NOMO-1 treated with DMSO at 0.1 percent for 48 hours (cell line): ENCODE measurements at regions not wholly inside any gene's neighbourhood (a gene's known extent, or its start where the extent isn't known, plus 50 kb on each side); places are given as distances from the start of the nearest gene placed in this dataset.

Source experiments
- DNase-seq: peaks from one replicate; lab custom pipeline; 2025; ENCODE audit not compliant: unreplicated experiment; lab: John Stamatoyannopoulos, UW

DNA sequence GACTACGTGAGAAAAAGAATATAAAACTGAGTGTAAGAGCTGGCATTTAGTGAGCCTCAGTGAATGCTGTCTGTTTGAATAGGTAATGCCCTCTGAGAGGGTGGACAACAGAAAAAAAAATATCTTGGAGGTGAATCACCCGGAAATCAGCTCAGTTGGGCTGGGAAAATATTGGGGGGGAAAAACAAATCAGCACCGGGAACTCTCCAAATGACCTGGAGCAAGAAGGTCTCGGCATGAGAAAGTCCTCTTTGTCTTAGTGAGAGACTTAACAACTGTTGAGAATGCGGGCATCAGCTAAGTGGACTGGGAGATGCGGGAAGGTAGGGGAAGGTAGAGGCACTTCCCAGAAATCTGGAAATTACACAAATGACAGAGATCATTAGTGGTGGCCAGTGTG lies 109.4 kb upstream of the POU3F3 start:
- no peak for DNase-seq

DNA sequence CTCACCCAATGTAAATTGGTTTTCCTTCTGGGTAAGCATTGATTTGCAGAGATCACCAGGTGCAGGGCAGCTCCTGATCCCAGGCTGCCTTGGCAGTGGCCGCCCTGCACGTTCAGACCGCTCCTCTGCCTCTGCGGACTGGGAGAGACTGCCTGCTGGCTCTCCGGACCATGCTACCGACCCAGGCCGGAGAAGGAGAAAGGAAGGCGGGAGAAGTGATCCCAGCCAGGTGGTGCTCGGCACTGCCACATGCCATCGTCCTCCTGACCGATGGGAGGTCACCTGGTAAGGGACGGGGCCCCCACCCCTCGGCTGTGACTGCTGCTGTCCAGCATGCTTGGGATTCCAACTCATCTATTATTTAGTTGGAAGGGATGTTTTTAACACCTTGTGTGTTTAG lies 108.1 kb upstream of the POU3F3 start:
- no peak for DNase-seq

DNA sequence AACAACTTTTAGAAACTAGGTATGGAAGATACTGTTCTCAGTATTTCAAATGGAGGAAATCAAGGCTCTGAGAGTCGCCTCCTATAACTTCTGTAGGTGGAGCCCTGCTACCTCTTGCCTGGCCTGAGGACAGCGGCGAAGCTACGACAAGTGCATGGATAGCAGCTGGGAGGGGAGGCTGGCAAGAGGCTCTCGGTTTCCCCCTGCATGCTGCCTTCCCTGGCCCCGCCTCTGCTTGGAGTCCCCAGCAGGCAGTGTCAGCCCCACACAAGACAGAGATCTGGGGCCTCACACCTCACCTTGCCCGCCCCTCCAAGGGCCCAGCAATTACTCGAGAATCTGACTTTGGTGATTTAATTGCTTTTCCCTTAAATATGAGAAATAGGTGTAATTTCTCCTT lies 107.6 kb upstream of the POU3F3 start:
- DNase-seq, result no peak

DNA sequence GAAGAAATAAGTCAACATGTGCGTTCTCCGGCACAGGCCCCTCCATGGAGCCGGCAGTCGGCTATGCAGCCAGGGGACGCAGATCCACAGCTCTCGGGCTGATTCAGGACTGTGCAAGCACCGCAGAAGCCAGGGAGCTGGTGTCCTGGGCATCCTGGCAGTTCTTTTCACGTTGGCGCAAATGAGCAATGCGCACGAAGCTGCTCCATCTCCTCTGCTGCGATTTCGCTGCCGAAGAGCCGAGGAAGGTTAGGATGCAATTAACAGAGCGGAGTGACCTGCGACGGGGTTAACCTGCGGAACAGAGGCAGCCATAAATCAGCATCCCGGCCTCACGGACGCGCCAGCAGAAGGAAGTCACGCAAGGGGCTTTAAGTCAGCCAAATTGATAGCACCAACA lies 107.1 kb upstream of the POU3F3 start:
- no peak for DNase-seq

DNA sequence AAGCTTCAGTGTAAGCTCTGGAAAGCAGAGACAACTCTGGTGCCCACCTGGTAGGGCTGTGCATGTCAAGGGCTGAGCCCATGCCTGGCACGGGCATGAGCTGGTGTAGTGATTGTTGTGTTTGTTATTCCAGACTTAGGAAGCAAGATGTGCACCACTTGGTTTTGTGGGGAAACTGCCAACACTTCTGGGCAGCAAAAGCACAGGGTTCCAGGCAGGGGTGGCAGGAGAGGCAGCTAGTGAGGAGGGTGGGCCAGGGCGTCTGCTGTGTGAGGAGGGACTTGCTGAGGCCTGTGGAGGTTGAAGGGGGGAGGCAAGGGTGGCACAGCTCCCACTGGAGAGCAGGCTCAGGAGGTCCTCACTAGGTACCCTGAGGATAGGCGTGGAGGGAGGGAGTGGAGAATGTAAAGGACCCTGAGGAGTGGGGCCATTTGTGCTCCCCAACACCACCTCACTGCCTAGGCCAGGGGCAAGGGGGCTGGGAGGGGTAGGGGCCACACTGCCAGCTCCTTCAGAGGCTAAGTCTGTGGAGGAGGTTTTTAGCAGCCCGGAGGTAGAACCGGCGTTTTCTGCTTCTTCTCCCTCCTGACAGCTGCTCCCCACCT lies 104.0 kb upstream of the POU3F3 start:
- no peak for DNase-seq

DNA sequence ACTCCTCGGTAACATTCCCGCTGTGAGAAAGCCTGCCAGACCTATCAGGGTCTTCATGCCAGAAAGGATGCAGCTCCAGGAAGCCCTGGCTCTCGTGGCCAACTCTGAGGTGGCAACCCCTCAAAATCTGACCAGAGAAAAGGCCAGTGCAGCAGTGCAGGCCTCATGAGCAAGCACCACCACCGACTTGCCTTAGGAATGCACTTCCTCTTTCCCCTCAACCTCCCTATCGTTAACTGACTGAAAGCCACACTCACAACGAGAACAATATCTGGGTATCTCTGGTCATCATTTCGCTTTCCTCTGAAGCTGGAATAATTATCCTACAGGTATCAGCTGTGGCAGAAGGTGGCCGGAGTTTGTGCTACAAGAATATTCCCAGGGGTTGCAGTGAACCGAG lies 101.4 kb upstream of the POU3F3 start:
- DNase-seq, result no peak

DNA sequence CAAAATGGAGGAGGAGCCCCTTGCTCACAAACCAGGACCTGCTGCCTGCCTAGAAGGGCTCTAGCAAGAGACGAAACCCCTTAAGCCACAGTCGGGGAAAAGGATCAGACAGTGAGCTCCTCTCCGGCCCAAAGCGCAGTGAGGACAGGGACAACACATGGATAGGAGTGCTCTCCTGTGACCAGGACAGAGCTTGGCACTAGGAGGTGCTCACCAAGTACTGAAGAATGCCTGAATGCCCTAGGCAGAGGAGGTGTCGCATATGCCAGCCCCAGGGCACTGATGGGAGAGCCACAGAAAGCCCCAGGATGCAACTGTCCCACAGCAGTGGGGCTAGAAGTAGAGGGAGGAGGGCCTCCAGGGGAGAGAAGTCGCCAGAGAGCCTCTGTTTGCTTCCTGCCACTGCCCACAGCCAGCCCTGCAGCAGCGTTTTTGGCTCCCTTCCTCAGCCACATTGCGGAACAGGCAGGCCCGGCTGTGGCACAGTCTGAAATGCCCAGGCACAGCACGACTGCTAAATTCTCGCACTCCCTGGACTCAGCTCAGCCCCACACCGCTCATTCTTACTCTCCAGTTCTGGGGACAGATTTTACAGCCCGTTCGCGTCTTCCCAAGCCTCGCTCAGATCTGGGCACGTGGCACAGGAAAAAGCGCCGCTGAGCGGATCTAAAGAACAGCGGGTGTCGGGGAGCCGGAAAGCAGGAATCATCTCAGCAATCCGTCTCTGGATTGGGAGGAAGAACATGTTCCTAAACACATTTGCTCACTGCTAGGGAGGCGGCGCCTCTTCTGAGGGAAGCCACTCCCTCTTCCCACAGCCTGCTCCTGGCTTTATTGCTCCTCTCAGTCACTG lies 98.7 kb upstream of the POU3F3 start:
- DNase-seq, result no peak

DNA sequence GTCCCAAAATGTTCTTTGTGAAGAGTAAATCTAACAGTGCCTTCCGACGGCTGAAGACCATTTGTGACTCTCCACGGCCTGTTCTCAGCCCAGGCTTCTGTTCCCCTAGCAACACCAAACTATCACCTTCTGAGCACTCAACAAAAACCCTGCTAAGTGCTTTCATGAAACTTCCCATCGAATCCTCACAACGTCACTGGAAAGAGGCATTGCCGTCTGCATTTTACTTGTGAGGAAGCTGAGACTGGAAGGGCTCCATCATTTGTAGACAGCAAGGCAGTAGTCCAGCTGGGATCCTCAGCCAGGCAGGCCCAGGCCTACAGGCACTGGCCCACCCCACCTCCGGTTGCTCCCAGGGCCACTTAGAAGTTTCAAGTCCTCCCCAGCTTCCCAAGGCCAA lies 97.8 kb upstream of the POU3F3 start:
- DNase-seq, result no peak

DNA sequence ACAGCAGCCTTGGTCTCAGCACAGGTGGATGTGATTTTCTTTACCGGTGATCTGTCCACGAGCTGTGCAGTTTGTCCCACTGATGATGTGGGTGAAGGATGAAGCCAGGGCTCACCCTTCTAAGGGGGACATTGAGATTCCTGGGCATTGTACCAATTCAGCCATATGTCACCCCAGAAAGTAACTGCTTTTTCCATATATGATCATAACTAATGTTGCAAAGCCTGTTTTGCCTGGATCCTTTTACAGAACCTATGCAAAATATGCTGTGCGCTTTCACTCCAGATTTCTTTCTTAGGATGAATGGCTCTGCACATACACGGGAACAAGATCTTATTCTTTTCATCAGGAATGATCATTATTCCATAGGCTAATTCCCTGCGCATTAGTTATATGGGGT lies 96.9 kb upstream of the POU3F3 start:
- DNase-seq, result no peak

DNA sequence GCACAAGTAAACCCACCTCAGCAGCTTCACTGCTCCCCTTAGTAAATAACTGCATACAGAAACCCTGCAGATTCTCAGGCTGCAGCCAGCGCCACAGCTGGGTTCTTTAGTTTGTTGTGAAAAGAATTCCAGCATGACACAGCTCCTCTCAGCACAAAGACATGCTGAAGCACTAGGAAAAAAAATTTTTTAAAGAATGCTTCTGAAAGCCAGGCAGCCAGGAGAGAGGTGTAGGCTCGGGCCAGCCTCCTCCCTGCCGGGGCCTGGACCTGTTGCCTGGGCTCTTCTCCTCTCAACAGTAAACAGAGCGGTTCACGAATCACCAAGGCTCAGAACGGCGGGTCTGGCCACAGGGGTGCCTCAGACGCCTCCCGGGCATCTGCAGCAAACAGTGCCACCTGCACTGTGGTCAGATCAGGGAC lies 95.7 kb upstream of the POU3F3 start:
- no peak for DNase-seq

DNA sequence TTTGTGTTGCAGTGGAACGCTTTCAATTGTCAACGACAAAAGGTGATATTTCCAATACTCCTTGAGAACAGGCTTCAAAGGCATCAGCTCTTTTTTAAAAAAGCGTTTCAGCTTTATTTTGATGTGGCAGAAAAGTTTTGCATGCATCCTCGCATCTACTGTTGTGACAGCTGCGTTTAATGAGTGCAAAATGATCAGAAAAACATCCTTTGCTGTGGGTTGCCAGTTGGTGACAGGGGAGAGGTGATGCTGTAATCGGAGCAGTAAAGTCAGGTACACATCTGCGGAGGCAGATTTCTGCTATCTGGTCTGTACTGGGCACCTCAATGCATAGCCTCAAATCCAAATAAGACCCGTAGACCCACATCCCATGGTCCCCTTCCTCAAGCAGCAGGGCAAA lies 91.9 kb upstream of the POU3F3 start:
- no peak for DNase-seq

DNA sequence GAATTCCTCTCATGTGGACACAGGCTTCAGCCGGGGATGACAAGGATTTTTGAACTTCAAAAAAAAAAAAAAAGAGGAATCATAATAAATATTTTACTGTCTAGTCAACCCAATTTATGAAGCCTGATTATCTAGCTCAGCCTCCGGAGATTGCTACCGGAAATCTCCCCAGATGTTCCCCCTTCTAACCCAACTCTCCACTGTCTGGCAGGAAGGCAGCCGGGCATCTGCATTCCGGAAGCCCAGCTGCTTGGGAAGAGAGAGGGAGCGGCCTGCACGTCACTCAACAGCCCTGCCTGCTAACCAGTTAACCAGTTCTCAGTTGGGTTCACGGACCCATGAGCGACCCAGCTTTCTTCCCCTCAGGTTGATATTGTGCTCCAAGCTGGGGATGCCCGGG lies 87.2 kb upstream of the POU3F3 start:
- no peak for DNase-seq

DNA sequence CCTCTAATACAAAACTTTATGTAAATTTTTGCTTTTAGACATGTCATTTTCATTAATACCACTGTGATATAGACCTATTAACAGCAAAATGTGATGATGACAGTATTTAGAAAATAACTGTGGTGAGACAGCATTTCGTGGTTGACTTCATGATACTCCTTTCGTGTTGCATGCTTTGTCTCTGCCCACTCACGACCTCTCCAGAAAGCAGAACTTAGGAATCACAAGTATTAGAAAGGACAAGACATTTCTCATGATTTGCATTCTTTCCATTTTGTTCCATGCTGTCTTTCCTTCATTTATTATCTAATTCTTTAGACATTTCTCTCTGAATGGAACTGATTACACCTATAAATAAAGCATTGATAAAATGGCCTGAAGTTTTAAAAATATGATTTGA lies 85.2 kb upstream of the POU3F3 start:
- DNase-seq, result no peak

DNA sequence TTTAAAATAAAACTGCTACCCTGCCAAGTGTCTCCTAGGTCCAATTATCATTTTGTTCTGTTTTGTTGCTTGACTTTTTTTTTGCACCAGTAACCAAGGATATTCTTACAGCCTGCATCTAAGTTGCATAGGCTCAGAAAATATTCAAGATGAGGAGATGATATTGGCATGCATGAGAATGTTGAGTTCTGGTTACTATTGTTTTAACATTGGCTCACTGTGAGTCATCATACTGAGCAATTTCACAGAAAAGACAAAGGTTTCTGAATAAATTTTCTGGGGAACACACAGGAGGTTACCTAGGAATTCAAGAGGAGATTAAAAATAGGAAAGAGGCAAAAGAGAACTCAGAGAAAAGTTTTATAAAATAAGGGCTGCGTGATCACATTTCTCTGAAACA lies 84.8 kb upstream of the POU3F3 start:
- DNase-seq, result no peak

DNA sequence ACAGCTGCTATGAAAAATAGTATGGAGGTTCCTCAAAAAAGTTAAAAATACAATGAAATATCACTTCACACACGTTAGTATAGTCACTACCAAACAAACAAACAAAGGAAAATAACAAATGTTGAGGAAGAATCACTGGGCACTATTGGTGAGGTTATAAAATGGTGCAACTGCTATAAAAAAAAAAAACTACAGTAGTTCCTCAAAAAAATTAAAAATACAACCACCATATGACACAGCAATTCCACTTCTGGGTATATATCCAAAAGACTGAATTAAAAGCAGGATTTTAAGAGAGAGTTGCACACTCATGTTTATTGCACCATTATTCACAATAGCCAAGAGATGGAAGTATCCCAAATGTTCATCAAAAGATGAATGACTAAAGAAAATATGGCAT lies 80.9 kb upstream of the POU3F3 start:
- DNase-seq, result peak; percentile 12

DNA sequence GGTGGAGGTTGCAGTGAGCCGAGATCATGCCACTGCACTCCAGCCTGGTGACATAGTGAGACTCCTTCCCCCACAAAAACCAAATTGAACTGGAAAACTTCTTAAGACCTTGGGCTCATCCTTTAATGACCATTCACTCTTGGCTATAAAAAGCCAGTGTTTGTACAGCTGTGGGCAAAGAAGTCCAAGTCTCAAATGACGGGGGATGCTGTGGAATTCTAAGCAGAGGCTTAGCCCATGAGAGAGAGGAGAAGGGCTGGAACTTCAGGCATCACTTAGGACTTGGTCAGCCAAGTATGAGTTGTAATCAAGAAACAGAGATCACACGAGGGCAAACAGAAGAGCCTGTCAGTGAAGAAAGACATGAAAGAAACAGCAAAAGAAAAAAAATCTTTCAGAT lies 79.3 kb upstream of the POU3F3 start:
- no peak for DNase-seq

DNA sequence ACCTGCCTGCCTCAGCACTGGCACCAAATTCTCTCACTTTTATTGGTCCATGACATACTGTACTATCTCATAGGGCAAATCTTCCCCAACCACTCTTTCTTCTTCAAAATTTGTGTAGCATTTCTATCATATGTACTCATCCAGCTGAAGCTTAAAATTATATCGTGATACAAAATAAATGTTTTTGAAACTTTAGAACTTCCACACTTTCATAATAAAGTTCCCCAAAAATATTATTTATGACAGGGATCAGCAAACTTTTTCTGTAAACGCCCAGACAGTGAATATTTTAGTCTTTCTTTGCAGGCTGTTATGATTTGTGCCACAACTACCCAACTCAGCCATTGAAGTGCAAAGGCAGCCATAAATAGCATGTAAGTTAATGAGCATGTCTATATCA lies 76.2 kb upstream of the POU3F3 start:
- DNase-seq, result no peak

DNA sequence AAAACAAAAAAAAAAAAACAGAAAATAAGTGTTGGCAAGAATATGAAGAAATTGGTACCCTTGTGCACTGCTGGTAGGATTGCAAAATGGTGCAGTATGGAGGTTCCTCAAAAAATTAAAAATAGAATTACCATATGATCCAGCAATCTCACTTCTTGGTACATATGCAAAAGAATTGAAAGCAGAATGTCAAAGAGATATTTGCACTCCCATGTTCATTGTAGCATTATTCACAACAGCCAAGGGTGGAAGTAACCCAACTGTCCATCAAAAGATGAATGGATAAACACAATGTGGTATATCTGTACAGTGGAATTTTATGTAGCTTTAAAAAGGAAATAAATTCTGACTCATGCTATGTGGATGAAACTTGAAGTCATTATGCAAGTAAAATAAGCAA lies 72.8 kb upstream of the POU3F3 start:
- peak; percentile 65 for DNase-seq

DNA sequence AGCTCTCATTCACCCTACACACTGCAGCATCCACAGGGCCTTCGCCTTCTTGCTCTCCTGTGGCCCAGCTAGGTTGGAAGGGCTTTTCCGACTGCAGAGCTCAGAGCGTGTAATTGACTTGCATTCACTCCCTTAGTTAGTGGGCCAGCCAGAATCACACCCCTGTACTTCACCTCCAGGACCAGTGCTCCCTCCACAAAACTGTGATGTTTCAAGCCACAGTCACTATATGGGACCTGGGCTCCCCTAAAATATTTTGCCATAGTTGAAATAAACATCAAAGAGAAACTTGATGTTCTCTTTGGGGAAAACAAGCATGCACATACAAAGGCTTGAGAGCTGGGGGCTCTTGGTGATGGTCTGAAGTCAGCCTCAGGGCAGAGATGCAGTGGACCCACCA lies 69.7 kb upstream of the POU3F3 start:
- no peak for DNase-seq

DNA sequence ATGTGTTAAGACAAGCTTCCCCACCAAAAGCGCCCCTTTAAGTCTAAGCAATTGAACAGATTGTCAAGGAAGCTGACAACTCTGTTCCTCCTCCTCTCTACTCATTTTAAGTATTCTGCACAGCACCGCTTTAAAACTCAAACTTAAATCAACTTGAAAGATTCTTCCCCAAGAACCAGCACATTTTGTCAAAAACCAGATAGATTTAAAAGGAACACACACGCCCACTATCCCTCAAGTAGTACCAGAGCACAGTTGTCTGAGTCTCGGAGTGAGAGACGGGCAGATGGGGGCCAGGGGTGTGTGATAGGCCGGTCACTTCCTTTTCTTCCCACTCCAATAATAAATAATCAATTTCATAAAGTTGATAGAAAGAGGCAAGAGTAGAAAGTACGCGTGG lies 67.7 kb upstream of the POU3F3 start:
- DNase-seq, result no peak

DNA sequence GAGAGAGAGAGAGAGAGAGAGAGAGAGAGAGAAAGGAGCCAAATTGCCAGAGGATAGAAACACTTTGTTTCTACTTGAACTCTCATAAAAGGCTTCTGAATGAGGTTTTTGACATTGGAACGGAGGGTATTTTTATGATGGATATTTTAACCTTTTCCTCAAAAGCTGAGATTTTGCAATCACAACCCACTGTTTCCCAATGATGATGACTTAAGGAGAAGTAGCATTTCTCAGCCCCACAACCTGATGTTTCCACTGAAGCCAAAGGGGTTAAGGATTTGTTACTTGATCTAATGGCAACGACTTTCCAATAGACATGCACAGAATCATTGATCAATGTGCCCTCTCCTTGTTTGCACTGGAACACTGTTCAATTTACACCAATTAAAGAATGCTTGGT lies 67.1 kb upstream of the POU3F3 start:
- DNase-seq, result peak; percentile 23

DNA sequence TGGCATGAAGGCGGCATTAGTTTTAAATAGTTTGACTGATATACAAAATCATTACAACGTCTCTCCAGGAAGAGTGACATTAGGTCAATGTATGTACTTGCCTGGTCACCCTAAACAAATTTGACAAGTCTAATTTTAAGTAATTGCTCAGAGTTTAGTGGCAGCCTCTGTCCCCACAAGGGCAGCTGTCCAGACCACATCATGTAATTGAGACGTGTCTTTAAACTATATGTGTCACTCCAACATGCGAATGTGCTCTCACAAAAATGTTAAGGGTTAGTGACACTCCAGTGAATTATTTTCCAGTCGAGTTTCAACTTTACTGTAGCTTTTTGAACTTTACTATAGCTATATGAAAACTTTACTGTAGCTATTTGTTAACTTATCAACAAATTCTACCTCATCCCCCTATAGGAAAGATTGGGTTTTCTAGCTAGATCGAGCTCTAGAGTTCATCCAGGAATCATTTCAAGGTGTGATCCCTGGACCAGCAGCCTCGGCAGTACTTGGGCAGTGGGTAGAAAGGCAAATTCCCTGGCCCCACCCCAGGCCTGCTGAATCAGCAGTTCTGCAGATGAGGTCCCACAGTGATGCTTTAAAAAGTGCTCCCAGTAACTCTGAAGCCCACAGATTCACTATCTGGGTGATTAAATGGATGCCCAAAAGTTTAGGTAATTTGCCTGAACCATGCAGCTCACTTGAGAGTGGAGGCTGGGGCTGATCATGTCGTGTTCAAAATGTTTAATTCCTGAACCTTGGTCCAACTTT lies 66.4 kb upstream of the POU3F3 start:
- DNase-seq, result no peak
